ENCODE measurements at regions not wholly inside any gene's neighbourhood (a gene's known extent, or its start where the extent isn't known, plus 50 kb on each side); places are given as distances from the start of the nearest gene placed in this dataset.

- peaks cover 3% of the 10 kb centered on the region; the same call in 1 of the 2 replicates for H3K23me2 ChIP-seq (ENCODE audit: low read depth, low read length)
- no peak overlapping the region for H2AK5ac ChIP-seq (ENCODE audit: low read depth, low read length)
- H2BK5ac ChIP-seq (ENCODE audit: low read depth, low read length), result no peak overlapping the region
- H3K27ac ChIP-seq (ENCODE audit: low read depth, low read length), result no peak overlapping the region
- peaks cover 0 to 3% of the 10 kb centered on the region in 2 experiments; a peak in 1 of 4 replicates for H3K9me3 ChIP-seq (ENCODE audit: insufficient read depth in 2 of 2, low read depth in 1 of 2, low read length in 1 of 2)
- no peaks in the 10 kb centered on the region for H3K27me3 ChIP-seq (replicated peaks in 1 of 4; ENCODE audit: control insufficient read depth in 3 of 4, extremely low read depth in 1 of 4, insufficient read depth in 3 of 4, low read length in 3 of 4)
- no peaks in the 10 kb centered on the region for H3K79me1 ChIP-seq (ENCODE audit: low read depth, low read length)
- H4K91ac ChIP-seq (replicated peaks; ENCODE audit: insufficient read length, low read length), result no peak overlapping the region
- no peak overlapping the region for H3K9ac ChIP-seq (replicated peaks in 1 of 4; ENCODE audit: extremely low read depth in 1 of 4, low read depth in 3 of 4, low read length in 3 of 4)
- H2BK12ac ChIP-seq (ENCODE audit: low read depth, low read length), result no peak overlapping the region
- H3K4me3 ChIP-seq (ENCODE audit: extremely low read depth in 1 of 4, insufficient read depth in 2 of 4, low read depth in 3 of 4, low read length in 4 of 4), result no peak overlapping the region
- H3K18ac ChIP-seq (ENCODE audit: extremely low read depth, low read length), result no peak overlapping the region
- no peak overlapping the region for H3K14ac ChIP-seq (ENCODE audit: insufficient read length)
- no peak overlapping the region for H2BK15ac ChIP-seq (ENCODE audit: low read length)
- H2BK20ac ChIP-seq (ENCODE audit: low read length), result no peak overlapping the region
- no peaks in the 10 kb centered on the region for H3K4me1 ChIP-seq (replicated peaks in 1 of 4; ENCODE audit: control insufficient read depth in 3 of 4, insufficient read depth in 4 of 4, low read length in 3 of 4)
- peaks cover 0 to 5% of the 10 kb centered on the region in 2 experiments for H4K20me1 ChIP-seq (replicated peaks in 1 of 2; ENCODE audit: control insufficient read depth in 1 of 2, insufficient read depth in 2 of 2, low read length in 2 of 2)
- no peak overlapping the region for H3K23ac ChIP-seq (ENCODE audit: insufficient read length)
- H3K4ac ChIP-seq (replicated peaks; ENCODE audit: insufficient read length, low read depth, low read length), result no peak overlapping the region
- no peak overlapping the region for H2AFZ ChIP-seq (ENCODE audit: low read length)
- POLR2A ChIA-PET (ENCODE audit: partially characterized antibody), result no interaction called here
- H4K8ac ChIP-seq (ENCODE audit: extremely low read depth, insufficient read depth, low read length), result no peak overlapping the region
- H4K5ac ChIP-seq (ENCODE audit: insufficient read length, low read depth, low read length), result no peak overlapping the region
- H3K56ac ChIP-seq (replicated peaks; ENCODE audit: insufficient read length, low read depth, low read length), result no peak overlapping the region
- H2BK120ac ChIP-seq (replicated peaks; ENCODE audit: low read depth, low read length), result no peak overlapping the region
- H3K36me3 ChIP-seq (ENCODE audit: control insufficient read depth in 2 of 4, insufficient read depth in 4 of 4, low read length in 3 of 4), result no peaks in the 10 kb centered on the region
- no peaks in the 10 kb centered on the region; a peak in 1 of 4 replicates for H3K79me2 ChIP-seq (ENCODE audit: control insufficient read depth in 1 of 2, insufficient read depth in 2 of 2, low read length in 2 of 2)
- peak; percentile 95 for FAIRE-seq
- 20% methylated on average over 5 of the region's 5 CpGs; no CpG with 5 or more reads in 1 of the 2 experiments for WGBS, 2 experiments (ENCODE audit: extremely low coverage in 1 of 2, insufficient coverage in 1 of 2, insufficient read length in 1 of 2, insufficient replicate concordance in 2 of 2, low coverage in 1 of 2, low lambda C conversion rate in 2 of 2, missing lambda C conversion rate in 1 of 2)
- DNase-seq (ENCODE audit: low read depth in 1 of 2, low spot score in 2 of 2), result peak in 1 of 2 experiments; percentile 48
- CTCF ChIA-PET (ENCODE audit: partially characterized antibody), result interaction anchor here (0.6 to 1.1 kb wide), 14 partner anchors 10 to 219 kb away, joined by 3 to 5 read pairs (median 3); no protein-coding TSS in a partner anchor
- H3K4me2 ChIP-seq (ENCODE audit: insufficient read depth in 1 of 2, low read depth in 2 of 2, low read length in 2 of 2), result no peak overlapping the region
- TF ChIP-seq GABPA (IDR thresholded peaks at IDR 0.05; ENCODE audit: borderline replicate concordance, insufficient read depth, low read length), result no peak
- no peak for TF ChIP-seq POLR2AphosphoS5 (IDR thresholded peaks at IDR 0.05; ENCODE audit: low read depth, low read length)
- peak; percentile 78 to 84 for TF ChIP-seq RAD21 (IDR thresholded peaks at IDR 0.05 in 1 of 2, conservative IDR thresholded peaks at IDR 0.05 in 1 of 2; ENCODE audit: low read depth in 2 of 2, low read length in 2 of 2)
- TF ChIP-seq ZNF274 (IDR thresholded peaks at IDR 0.05; ENCODE audit: borderline replicate concordance, extremely low read depth, low read length), result no peak
- no peak for TF ChIP-seq SP4 (IDR thresholded peaks at IDR 0.05; ENCODE audit: low read length)
- no peak for TF ChIP-seq CHD2 (IDR thresholded peaks at IDR 0.05; ENCODE audit: low read length)
- TF ChIP-seq SP1 (IDR thresholded peaks at IDR 0.05; ENCODE audit: low read depth, low read length), result no peak
- TF ChIP-seq HDAC2 (IDR thresholded peaks at IDR 0.05; ENCODE audit: borderline replicate concordance in 1 of 2, low read depth in 2 of 2, low read length in 2 of 2), result no peak
- TF ChIP-seq, protein P1, sequence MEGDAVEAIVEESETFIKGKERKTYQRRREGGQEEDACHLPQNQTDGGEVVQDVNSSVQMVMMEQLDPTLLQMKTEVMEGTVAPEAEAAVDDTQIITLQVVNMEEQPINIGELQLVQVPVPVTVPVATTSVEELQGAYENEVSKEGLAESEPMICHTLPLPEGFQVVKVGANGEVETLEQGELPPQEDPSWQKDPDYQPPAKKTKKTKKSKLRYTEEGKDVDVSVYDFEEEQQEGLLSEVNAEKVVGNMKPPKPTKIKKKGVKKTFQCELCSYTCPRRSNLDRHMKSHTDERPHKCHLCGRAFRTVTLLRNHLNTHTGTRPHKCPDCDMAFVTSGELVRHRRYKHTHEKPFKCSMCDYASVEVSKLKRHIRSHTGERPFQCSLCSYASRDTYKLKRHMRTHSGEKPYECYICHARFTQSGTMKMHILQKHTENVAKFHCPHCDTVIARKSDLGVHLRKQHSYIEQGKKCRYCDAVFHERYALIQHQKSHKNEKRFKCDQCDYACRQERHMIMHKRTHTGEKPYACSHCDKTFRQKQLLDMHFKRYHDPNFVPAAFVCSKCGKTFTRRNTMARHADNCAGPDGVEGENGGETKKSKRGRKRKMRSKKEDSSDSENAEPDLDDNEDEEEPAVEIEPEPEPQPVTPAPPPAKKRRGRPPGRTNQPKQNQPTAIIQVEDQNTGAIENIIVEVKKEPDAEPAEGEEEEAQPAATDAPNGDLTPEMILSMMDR (IDR thresholded peaks at IDR 0.05; ENCODE audit: control extremely low read depth in 1 of 3, insufficient read depth in 1 of 3, low read depth in 1 of 3, low read length in 3 of 3), result peak in 2 of 3 experiments; percentile 63 to 78; a peak in 3 of 4 replicates
- no peak for TF ChIP-seq BCL11A (IDR thresholded peaks at IDR 0.05; ENCODE audit: low read depth in 2 of 2, low read length in 2 of 2)
- TF ChIP-seq CEBPB (IDR thresholded peaks at IDR 0.05; ENCODE audit: low read depth, low read length), result no peak
Observed at GRCh38 chr13:23020246-23020843, 160.4 kb upstream of the SGCG start.
